HG03108 (cell line): ENCODE measurements at regions not wholly inside any gene's neighbourhood (a gene's known extent, or its start where the extent isn't known, plus 50 kb on each side); places are given as distances from the start of the nearest gene placed in this dataset.
"Not testable (repeated sequence)": the region's sequence is repeated elsewhere in the genome, so short reads cannot be mapped to it uniquely, and the experiment has no call there.

Experiments
- ATAC-seq: cut with Tn5 transposase; IDR thresholded peaks from one replicate; pipeline ENCODE4 v1.9.1; 2021; ENCODE audit warnings: moderate library complexity; ENCODE audit not compliant: unreplicated experiment

DNA sequence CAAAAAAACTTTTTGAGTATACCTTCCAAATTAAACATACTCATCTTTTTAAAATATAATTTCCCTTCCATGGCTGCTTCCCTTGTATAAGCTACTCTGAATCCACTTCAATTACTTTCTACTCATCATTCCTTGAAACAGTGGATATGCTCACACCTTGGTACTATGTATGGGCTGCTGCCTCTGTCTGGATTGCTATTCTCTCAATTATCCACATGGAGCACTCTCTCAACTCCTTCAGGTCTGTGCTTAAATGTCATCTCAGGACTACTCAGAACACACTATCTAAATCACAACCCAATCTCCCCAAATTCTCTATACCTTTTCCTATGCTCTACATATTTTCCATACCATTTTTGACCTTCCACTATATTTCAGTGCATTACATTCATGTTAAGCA, 898.9 kb upstream of the EPHA5 start:
- ATAC-seq = no peak

DNA sequence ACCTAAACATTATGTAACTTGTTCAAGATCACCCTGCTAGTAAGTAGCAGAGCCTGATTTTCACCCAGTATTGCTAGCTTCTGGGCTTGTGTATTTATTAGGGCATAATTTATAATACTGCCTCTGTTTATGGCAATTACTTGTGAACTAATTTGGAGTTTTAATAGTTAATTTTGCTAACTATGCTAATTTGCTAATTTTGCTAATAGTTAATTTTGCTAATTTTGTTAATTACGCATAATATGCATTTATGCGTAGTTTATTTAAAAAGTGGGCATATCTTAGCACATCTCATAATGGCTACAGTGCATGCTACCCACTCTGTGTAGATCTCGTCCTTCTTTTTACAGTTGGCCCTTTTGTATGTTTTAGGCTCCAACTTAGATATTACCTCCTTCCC, 898.1 kb upstream of the EPHA5 start:
- no peak for ATAC-seq

DNA sequence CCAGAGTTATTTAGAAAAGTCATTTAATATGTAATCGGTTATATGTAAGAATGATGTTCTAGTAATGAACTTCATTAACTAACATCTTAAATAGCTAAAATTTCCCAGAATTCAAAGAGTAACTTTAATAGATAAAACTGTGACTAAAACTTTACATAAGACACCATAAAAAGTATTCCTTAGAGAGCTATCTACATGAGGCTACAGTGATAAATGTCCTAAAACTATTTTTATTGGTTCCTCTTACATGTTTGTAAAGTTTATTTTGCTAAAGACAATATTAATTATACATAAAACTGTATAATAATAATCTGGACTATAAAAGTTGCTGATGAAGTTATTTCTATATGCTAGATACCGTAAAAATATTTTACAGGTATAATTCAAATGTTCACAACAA, 897.7 kb upstream of the EPHA5 start:
- no peak for ATAC-seq

DNA sequence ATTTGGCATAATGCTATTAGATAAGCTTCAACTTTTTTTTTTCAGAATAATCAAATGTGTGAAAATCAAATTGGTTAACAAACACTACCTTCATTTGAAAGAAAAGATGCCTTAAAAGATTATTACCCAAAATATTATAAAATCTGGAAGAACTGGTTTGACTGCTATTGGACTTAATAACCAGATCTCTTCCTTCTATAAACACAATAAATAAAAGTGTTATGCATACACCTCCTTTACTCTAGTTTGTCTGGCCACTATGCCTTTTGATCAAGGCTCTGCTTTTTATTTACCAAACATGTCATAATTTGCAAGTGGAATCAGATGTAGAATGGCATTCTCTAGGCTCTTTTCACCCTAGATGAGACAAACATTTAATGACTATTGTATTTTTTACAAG, 897.3 kb upstream of the EPHA5 start:
- no peak for ATAC-seq

DNA sequence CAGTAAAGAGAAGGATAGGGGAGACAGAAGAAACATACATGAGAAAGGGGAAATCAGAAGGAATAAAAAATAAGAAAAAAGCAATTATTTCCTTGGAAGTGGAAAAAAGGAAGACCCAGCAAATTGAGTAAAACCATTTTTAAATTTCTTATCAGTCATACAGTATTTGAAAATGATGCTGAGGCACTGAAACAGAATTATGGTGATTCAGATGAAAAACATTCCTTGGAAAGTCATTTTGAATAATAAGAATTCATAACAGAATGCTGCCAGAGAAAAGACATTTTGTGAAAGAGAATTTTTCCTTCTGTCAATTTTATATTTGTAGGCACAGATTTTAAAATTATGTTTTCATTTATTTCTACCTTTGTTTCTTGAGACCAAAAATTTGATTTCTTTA, 895.5 kb upstream of the EPHA5 start:
- no peak for ATAC-seq

DNA sequence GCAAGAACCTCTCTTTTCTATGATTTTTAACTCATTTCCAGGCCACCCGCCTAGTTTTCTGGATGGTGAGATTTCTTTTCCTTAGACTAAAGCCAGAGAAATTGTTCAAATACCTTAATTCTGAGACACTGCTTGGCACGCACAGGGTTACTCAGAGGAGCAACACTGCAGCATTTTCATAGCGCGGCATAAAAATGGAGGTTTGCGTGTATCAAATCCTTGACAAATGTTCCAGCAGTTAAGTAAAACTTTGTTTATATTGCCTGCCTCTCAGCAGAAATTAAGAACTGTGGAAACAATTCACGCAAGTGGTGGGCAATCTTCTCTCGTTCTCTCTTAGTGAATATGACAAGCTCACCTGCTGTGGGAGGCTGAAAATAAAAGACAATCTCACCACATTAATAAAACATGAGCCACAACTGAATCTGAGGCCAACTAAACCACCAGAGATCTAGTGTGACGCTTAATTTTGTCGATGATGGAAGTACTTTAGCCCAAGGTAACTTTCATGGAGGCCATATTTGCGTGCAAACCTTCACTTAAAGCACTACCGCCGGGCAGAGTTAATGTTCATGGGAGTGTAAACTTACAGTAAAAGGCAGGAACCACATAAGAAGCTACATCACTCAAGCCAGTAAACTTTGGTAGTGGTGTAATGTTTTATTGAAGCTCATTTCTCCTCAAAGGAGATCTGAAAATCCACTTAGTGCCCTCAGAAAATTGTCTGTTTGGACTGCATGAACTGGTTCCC, 894.8 kb upstream of the EPHA5 start:
- ATAC-seq = no peak

DNA sequence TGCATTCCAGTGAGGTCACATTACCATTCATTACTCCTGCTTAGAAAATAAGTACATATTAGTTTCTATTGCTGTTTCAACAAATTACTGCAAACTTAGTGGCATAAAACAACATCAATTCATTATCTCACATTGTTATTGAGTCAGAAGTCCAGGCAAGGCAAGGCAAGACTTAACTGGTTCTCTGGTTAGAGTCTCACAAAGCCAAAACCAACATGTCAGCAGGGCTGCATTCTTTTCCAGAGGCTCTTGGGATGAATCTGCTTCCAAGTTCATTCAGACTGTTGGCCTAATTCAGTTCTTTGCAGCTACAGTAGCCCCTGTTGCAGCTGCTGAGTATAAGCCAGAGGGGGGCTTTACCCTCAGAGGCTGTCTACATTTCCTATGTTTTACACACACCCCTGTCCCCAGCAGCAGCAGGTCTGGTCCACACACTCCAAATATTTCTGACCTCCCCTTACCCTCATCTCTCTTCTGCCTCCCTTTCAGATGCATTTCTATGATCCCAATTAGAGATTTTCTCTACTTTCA, 892.1 kb upstream of the EPHA5 start:
- ATAC-seq = no peak

DNA sequence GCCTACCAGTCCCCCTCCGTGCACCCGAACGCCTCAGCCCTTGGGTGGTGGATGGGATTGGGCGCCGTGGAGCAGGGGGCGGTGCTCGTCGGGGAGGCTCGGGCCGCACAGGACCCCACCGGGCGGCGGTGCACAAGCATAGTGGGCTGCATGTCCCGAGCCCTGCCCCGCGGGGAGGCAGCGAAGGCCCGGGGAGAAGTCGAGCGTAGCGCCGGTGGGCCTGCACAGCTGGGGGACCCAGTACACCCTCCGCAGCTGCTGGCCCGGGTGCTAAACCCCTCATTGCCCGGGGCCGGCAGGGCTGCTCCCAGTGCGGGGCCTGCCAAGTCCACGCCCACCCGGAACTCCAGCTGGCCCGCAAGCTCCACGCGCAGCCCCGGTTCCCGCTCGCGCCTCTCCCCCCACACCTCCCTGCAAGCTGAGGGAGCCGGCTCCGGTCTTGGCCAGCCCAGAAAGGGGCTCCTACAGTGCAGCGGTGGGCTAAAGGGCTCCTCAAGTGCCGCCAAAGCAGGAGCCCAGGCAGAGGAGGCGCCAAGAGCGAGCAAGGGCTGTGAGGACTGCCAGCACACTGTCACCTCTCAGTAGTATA, 891.3 kb upstream of the EPHA5 start:
- ATAC-seq = not testable (repeated sequence)

DNA sequence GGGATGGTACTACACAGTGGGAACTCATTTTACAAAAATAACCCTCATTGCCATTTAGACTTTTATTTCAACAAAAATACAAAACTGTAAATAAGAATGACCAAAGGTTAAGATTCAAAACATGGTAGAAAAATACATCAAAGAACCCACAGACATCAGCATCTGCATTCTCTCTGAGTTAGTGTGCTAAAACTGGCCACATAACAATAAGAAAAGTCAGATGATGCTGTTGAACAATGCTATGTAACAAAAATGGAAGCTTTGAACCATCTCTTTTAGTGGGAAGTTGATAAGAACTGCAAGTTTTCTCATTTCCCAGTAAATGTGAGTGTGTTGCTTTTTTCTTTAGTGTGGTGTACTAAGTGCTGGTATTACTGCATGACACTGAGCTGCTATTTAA, 888.4 kb upstream of the EPHA5 start:
- no peak for ATAC-seq

DNA sequence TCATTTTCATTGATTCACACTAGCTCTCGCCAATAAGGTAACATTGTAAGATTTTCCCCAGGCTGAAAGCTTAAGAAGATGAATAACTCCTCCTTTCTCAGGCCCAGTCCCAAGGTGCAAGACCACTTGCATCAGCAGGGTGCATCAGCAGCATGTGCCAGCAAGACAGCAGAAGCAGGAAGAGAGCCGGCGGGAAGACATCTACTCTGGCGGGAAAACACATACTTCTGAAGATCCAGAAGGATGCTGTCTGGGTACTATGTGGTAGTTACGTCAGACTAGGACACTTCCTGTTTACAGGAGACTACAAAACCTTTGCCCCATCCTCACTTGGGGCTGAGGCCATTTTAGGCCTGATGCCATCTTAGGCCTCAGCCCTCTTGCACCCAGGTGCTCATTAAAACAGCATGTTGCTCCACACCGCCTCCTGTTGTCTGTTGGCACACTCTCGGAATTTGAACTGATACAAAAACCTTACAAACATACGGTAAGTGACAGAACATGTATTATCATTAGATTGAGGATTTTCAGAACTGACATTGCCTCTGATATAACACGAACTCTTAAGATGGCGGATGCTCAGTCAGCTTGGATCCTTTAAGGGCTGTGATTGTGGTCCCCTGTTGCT, 886.5 kb upstream of the EPHA5 start:
- no peak for ATAC-seq

DNA sequence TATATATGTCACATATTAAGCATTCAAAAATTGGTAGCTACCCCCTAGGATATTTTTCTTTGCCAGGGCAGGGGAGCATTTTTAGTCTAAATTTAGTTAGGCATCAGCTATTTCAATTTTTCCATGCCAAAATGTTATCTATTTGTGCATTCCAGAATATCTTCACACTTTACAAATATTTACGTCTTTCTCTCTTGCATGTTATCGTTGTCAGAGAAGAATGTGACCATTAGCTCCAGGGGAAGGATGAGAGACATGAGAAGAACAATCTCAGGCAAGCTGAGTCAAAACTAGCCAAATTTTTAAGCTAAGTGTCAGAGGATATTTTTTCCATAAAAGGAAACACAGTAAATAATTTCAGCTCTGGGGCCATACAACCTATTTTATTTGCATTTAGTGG, 885.0 kb upstream of the EPHA5 start:
- ATAC-seq = no peak

DNA sequence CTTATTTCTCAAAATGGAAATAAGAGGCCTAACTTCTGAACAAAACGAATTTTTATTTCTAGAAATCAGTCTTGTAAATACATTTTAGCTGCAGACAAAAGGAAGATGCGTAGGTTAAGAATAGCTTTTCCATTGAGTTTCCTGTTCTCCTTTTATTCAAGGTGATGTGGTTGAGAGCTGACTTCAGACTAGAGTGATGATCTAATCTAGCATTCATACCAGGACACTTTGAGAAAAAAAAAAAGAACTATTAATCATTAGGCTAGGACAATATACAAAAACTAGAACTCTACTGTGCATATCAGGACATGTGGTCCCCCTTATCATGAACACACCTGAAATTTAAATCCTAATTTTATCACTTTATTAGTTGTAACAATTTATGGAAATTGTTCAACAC, 884.5 kb upstream of the EPHA5 start:
- no peak for ATAC-seq

DNA sequence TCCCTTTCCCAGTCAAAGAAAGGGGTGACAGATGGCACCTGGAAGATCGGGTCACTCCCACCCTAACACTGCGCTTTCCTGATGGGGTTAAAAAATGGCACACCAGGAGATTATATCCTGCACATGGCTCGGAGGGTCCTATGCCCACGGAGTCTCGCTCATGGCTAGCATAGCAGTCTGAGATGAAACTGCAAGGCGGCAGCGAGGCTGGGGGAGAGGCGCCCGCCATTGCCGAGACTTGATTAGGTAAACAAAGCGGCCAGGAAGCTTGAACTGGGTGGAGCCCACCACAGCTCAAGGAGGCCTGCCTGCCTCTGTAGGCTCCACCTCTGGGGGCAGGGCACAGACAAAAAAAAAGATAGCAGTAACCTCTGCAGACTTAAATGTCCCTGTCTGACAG, 875.0 kb upstream of the EPHA5 start:
- not testable (repeated sequence) for ATAC-seq

DNA sequence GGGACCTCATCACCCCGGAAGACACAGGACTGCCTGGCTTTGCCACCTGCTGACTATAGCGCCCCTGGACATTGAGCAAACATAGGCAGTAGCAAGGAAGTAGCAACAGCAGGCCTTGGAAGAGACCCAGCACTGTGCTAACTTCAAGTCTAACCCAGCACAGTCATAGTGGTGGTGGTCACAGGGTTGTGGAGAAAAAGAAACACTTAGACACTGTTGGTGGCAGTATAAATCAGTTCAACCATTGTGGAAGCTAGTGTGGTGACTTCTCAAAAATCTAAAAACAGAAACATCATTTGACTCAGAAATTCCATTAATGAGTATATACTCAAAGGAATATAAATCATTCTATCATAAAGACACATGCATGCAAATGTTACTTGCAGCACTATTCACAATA, 874.0 kb upstream of the EPHA5 start:
- ATAC-seq = no peak

DNA sequence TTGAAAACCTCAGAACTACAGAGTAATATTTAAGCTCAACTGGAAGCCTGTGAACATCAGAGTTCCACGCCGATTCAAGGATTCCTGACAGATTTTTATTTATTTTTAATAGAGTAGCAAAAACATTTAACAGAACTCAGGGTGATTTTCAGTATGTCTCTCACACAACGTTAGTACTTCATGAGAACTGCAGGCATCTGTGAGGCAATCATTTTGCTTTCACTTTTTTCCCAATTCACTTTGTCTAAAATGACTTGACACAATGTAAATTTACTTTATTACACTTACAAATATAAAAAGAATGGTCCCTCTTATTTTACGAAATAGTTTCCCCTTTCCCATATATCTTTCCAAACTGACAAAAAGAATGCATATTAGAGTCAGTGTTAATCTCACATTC, 869.5 kb upstream of the EPHA5 start:
- no peak for ATAC-seq

DNA sequence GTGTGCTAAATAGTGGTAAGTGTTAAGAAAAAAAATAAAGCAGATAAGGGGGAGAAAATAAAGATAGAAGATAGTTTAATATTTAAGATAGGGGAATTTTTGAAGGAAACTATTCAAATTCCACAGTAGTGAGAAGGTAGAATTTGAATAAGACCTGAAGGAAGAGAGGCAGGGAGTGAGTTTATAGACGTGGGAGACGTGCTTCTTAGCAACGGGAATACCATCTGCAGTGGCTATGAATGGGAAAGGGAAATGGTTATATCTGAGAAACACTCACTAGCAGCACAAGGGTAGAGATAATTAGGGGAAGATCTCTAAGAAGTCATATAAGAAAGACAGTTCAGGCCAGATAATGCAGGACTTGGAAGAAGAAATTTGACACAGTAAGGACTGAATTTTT, 854.5 kb upstream of the EPHA5 start:
- ATAC-seq = no peak

DNA sequence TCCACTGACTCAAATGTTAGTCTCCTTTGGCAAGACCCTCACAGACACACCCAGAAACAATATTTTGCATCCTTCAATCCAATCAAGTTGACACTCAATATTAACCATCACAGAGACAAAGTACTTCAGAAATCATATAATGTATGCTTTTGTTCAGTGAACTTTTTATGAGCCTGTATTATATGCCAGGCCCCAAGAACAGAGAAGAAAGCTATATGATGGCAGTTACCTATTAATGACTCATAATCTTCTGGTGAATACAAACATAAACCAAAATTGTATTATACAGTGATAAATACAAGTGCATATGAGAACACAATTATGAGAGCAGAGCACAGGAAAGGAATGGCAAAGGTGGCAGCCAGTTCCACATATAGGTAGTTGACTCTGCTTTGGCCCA, 852.0 kb upstream of the EPHA5 start:
- no peak for ATAC-seq

DNA sequence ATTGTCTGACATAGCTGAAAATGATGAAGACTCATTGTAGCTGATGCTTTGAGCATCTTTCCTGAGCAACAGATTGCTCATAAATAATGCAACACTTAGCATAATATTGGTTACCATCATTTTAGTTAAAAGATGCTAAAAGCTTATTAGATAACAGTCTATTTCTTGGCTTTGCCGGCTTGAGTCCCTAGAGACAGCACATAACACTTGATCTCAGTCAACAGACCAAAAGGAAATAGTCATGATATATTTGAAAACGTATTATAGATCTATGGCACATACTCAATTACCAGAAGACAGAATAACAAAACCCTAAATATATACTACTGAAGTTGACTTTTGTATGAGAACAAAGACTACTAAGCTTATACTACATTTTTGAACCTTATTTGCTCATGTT, 846.7 kb upstream of the EPHA5 start:
- ATAC-seq = no peak

DNA sequence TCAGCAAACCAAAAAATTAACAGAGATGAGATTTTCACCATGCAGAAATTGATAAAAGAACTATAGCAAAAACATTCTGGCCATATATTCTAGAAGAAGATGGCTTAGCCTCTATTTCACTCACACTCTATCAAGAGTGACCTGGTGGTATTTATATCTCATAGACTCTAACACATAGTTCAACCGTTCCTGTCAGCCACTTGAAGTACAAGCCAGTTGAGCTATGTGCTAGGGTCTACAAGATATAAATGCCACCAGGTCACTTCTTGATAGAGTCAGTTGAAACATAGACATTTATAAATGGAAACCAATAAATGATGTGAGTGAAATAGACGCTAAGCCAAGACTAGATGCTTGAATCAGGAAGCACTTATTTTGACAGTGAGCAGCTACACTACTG, 836.7 kb upstream of the EPHA5 start:
- no peak for ATAC-seq

DNA sequence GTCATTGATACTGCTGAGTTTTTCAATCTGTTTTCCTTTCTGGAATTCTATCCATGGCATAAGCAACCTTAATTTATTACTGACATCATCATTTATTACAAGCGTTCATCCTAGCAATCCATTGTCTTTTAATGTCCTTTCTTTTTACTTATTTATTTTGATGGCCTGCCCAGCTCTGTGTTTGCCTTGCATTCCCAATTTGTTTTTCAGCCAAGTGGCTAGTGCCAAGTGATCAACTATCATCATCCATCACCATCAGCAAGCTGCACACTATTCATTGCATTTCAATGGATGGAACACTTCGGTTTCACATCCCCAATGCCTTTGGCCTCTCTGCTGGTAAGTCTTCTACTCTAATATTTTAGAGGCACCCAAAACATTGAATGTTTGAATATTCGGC, 831.7 kb upstream of the EPHA5 start:
- no peak for ATAC-seq

DNA sequence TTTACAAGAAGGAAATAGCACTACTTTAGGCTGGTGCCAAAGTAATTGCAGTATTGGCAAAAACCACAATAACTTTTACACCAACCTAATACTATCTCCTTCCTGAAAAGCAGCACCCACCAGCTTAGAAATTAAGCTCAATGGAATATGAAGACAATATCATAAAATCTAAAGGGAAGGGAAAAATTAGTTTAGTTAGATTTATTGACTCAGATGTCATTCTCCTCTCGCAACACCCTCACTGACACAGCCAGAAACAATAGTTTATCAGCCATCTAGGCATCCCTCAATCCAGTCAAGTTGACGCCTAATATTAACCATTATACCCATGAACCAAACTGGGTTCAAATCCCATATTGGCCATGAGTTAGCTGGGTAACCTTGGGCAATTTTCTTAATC, 820.4 kb upstream of the EPHA5 start:
- ATAC-seq = no peak

DNA sequence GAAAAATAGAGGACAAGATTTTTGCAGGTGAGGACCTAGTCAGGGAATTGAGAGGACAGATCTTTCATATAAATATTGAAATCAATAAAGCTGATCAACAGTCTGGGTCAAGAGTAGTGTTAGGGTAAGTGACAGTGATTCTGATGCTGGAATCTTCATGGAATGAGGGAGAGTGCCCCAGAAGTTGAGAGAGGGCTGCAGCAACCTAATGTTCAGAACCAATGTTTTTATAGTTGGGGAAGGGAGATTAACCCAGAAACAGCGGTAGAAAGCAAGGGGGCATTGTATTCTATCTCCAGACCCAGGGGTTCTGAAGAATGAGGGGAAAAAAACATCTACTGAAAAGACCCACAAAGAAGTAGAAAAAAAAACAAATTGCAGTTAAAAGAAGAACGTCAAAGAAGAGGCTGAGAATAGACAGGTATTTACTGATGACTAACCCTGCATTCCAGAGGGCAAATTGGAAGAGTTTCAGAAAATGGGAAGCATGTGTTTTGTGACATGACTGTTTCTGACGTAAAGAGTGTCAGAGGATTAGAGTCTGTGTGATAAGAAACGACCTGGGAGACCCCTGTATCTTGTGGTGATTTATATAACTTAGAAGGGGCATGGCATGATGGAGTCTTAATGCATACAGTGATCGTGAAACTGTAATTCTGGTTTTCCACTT, 819.6 kb upstream of the EPHA5 start:
- ATAC-seq = no peak
